HL-60 (cell line): ENCODE measurements at regions not wholly inside any gene's neighbourhood (a gene's known extent, or its start where the extent isn't known, plus 50 kb on each side); places are given as distances from the start of the nearest gene placed in this dataset.

Experiments
- DNase-seq, 2 experiments: peaks; one replicate each; pipeline ENCODE4 v3.0.0-alpha.2; 2010 to 2020; ENCODE audit warnings: low read depth in 1 of 2, low spot score in 1 of 2
- H3K27ac ChIP-seq: fragments of 250-450 bp; sonication (Bioruptor Pico); replicated peaks from 2 replicates; pipeline ENCODE4 v1.5.1; 2020; ENCODE audit warnings: mild to moderate bottlenecking, moderate library complexity
- H3K27me3 ChIP-seq: fragments of 250-450 bp; sonication (Bioruptor Pico); 2 replicates; pipeline ENCODE4 v1.5.1; 2021; ENCODE audit warnings: mild to moderate bottlenecking, moderate library complexity; ENCODE audit not compliant: insufficient read depth, poor library complexity, severe bottlenecking
- H3K4me3 ChIP-seq: replicated peaks from 2 replicates; pipeline ENCODE4 v1.5.1; 2011; ENCODE audit warnings: mild to moderate bottlenecking, control low read depth, low read length; ENCODE audit not compliant: insufficient read depth
- CTCF ChIP-seq: IDR thresholded peaks from one replicate; pipeline ENCODE4 v1.5.1; 2011; ENCODE audit warnings: low read length, control low read depth, inconsistent platforms; ENCODE audit not compliant: insufficient read depth
- GABPA ChIP-seq: IDR thresholded peaks from 2 replicates; pipeline ENCODE4 v1.6.1; 2012; ENCODE audit warnings: low read depth
- POLR2AphosphoS5 ChIP-seq: IDR thresholded peaks from 2 replicates; pipeline ENCODE4 v1.6.1; 2012; ENCODE audit warnings: low read depth
- REST ChIP-seq: IDR thresholded peaks from 2 replicates; pipeline ENCODE4 v1.6.1; 2012; ENCODE audit warnings: low read depth; ENCODE audit not compliant: insufficient replicate concordance
- SPI1 ChIP-seq: IDR thresholded peaks from 2 replicates; pipeline ENCODE4 v1.6.1; 2012; ENCODE audit warnings: low read depth, mild to moderate bottlenecking, borderline replicate concordance

- Histone ChIP-seq H3K27ac (no peak overlapping the region), H3K4me3 (no peak overlapping the region), H3K27me3 (no peaks in the 10 kb centered on the region)
- TF ChIP-seq POLR2AphosphoS5 = no peak
- no peak for TF ChIP-seq SPI1
- no peak for TF ChIP-seq CTCF
- no peak for TF ChIP-seq GABPA
- no peak for TF ChIP-seq REST
- DNase-seq = no peak
Observed at GRCh38 chrX:8232406-8232805, 61.3 kb upstream of the VCX2 start.

- H3K27ac ChIP-seq = no peak overlapping the region
- no peak overlapping the region for H3K4me3 ChIP-seq
- TF ChIP-seq GABPA = no peak
- TF ChIP-seq SPI1 = no peak
- TF ChIP-seq POLR2AphosphoS5 = no peak
- TF ChIP-seq REST = no peak
- TF ChIP-seq CTCF = no peak
- DNase-seq = no peak
- H3K27me3 ChIP-seq = no peaks in the 10 kb centered on the region
Observed at GRCh38 chrX:8233091-8233490, 62.0 kb upstream of the VCX2 start.

- Histone ChIP-seq H3K27ac (no peak overlapping the region), H3K4me3 (no peak overlapping the region), H3K27me3 (no peaks in the 10 kb centered on the region)
- DNase-seq = no peak
- TF ChIP-seq GABPA = no peak
- no peak for TF ChIP-seq POLR2AphosphoS5
- no peak for TF ChIP-seq REST
- no peak for TF ChIP-seq SPI1
- TF ChIP-seq CTCF = no peak
Observed at GRCh38 chrX:8235026-8235425, 64.0 kb upstream of the VCX2 start.
